ENCODE measurements at regions not wholly inside any gene's neighbourhood (a gene's known extent, or its start where the extent isn't known, plus 50 kb on each side); places are given as distances from the start of the nearest gene placed in this dataset.

DNA sequence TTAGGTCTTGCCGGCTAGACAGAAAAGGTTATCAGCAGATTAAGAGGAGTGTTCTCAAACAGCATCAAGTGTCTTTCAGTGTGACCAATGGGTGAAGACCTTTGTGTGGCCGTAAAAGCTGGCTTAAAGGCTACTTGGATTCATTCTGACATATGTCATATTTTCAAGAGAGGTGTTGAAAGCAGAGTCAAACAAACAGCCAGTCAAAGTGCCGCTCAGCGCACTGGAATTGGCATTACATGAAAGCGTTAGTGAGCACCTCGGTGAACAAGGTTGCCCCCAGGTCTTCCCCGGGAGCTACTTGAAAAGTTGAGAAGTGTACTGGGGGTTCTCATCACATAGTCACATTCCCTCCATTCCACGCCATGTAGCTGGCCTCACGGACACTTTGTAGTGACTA, 148.9 kb downstream of the SOX3 start:
- Histone ChIP-seq H3K36me3 (no peaks in the 10 kb centered on the region), H3K9me3 (no peaks in the 10 kb centered on the region), H3K27me3 (no peaks in the 10 kb centered on the region), H3K4me3 (ENCODE audit: low read depth in 1 of 2, low read length in 1 of 2) (no peak overlapping the region), H3K27ac (no peak overlapping the region), H3K4me1 (ENCODE audit: control insufficient read depth in 1 of 2, insufficient read depth in 1 of 2, low read depth in 1 of 2, low read length in 1 of 2) (no peaks in the 10 kb centered on the region)
- TF ChIP-seq, protein P1, sequence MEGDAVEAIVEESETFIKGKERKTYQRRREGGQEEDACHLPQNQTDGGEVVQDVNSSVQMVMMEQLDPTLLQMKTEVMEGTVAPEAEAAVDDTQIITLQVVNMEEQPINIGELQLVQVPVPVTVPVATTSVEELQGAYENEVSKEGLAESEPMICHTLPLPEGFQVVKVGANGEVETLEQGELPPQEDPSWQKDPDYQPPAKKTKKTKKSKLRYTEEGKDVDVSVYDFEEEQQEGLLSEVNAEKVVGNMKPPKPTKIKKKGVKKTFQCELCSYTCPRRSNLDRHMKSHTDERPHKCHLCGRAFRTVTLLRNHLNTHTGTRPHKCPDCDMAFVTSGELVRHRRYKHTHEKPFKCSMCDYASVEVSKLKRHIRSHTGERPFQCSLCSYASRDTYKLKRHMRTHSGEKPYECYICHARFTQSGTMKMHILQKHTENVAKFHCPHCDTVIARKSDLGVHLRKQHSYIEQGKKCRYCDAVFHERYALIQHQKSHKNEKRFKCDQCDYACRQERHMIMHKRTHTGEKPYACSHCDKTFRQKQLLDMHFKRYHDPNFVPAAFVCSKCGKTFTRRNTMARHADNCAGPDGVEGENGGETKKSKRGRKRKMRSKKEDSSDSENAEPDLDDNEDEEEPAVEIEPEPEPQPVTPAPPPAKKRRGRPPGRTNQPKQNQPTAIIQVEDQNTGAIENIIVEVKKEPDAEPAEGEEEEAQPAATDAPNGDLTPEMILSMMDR (IDR thresholded peaks at IDR 0.05) = no peak

DNA sequence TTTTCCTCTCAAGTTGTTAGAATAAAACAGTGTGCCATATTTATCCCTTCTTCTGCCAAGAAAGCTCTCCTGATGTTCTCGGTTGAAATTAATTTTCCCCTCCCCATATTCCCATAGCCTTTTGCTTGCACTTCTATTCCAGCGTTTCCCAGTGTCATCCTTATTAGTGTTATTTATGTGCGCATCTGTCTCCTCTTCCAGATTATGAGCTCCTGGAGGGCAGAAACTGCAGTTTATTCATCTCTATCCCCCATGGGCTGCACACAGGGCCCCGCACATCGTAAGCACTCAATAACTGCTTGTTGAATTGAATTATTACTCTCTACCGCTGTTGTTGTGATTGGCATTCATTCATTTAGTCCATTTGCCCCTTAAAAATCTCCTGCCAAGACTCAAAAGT, 149.4 kb downstream of the SOX3 start:
- TF ChIP-seq, protein P1 (IDR thresholded peaks at IDR 0.05) = no peak
- Histone ChIP-seq H3K27ac (no peak overlapping the region), H3K9me3 (no peaks in the 10 kb centered on the region), H3K27me3 (no peaks in the 10 kb centered on the region), H3K4me1 (ENCODE audit: control insufficient read depth in 1 of 2, insufficient read depth in 1 of 2, low read depth in 1 of 2, low read length in 1 of 2) (no peaks in the 10 kb centered on the region), H3K36me3 (no peaks in the 10 kb centered on the region), H3K4me3 (ENCODE audit: low read depth in 1 of 2, low read length in 1 of 2) (no peak overlapping the region)

DNA sequence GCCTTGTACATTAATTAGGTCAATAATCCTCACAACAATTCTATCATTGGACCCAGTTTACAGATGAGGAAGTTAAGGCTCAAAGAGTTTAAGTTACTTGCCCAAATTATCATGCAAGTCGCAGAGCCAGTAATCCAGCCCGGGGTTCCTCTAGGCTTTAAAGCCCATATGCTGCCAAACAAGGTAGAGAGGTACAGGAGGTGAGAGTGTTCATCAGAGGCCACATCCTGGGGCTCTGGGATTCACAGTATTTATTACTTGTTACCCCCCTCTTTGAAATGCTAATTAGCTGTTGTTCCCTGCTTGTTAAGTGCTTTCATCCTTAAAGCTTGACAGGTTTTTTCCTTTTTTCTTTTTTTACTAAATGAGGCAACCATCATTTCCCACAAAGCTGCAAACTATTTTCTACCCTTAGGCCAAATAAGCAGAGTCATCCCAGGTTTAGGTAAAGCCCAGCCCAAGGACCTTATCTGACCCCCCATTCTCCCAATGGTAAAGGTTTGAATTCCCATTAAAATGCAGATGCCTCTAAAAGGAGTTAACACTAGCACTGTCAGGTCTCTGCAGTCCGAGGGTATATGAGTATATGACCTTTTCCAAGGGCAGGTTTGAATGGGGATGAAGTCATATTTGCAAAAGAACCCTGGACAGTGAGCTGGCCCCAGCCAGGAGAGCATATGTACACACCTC, 150.3 kb downstream of the SOX3 start:
- H3K9me3 ChIP-seq = no peaks in the 10 kb centered on the region
- no peaks in the 10 kb centered on the region for H3K27me3 ChIP-seq
- H3K27ac ChIP-seq = no peak overlapping the region
- H3K36me3 ChIP-seq = no peaks in the 10 kb centered on the region
- TF ChIP-seq, protein P1 (IDR thresholded peaks at IDR 0.05) = no peak
- no peak overlapping the region for H3K4me3 ChIP-seq (ENCODE audit: low read depth in 1 of 2, low read length in 1 of 2)
- H3K4me1 ChIP-seq (ENCODE audit: control insufficient read depth in 1 of 2, insufficient read depth in 1 of 2, low read depth in 1 of 2, low read length in 1 of 2) = no peaks in the 10 kb centered on the region

DNA sequence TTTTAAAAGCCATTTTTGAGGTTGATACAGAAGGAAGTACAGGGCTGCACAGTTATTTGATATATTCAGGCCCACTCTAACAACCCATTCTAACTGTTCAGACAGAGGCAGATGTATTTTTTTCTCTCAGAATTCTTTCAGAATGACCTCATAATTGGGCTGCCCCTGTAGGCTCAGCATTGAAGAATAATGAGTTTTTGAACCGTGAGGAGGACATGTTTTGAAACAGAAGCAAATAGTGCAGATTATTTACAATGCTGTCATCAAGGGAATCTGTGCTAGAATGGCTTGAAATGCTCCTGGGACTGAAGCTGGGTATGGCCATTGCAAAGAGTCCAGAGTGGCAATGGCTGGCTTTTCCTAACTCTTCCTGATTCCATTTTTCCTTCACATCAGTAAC, 158.1 kb downstream of the SOX3 start:
- TF ChIP-seq, protein P1 (IDR thresholded peaks at IDR 0.05) = no peak
- Histone ChIP-seq H3K9me3 (no peaks in the 10 kb centered on the region), H3K27ac (no peak overlapping the region), H3K4me1 (ENCODE audit: control insufficient read depth in 1 of 2, insufficient read depth in 1 of 2, low read depth in 1 of 2, low read length in 1 of 2) (no peaks in the 10 kb centered on the region), H3K4me3 (ENCODE audit: low read depth in 1 of 2, low read length in 1 of 2) (no peak overlapping the region), H3K27me3 (no peaks in the 10 kb centered on the region), H3K36me3 (no peaks in the 10 kb centered on the region)

DNA sequence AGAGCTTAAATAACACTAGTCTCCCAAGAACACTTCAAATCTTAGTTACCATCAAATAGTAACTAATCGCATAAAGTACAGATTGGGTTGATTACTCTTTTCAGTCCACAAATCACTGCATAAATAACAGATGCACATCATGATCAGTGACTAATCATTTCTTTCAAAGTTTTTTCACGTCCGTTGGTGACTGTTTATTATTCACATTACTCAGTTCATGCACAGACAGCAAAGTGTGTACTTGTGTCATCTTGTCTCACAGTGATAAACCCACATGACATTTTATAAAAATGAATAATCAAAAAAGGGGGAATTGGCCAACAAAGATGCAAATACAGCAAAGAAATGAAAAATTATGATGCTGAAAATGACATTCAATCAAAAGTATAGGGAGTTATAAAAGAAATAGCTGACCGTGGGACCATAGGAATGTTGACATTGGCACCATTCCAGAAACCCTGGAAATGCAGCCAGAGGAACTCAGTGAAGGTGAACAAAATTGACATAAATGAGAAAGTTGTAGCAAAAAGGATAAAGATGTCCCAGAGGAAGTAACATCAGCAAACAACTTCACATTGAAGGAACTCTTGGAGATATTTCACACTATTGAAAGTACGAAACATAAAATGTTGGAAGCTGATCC, 161.5 kb downstream of the SOX3 start:
- Histone ChIP-seq H3K27ac (no peak overlapping the region), H3K27me3 (no peaks in the 10 kb centered on the region), H3K9me3 (no peaks in the 10 kb centered on the region), H3K4me3 (ENCODE audit: low read depth in 1 of 2, low read length in 1 of 2) (no peak overlapping the region), H3K4me1 (ENCODE audit: control insufficient read depth in 1 of 2, insufficient read depth in 1 of 2, low read depth in 1 of 2, low read length in 1 of 2) (no peaks in the 10 kb centered on the region), H3K36me3 (no peaks in the 10 kb centered on the region)
- TF ChIP-seq, protein P1 (IDR thresholded peaks at IDR 0.05) = no peak
